SK-N-SH treated with all-trans-retinoic acid at 6 μM for 48 hours (cell line): ENCODE measurements at regions not wholly inside any gene's neighbourhood (a gene's known extent, or its start where the extent isn't known, plus 50 kb on each side); places are given as distances from the start of the nearest gene placed in this dataset.
A peak's percentile ranks its signal among the peaks of the same experiment; 100 is the strongest.

Source experiments
- ATAC-seq: fragments of 200-7000 bp; cut with Tn5 transposase; 3 replicates; pipeline ENCODE4 v1.9.1; 2020; ENCODE audit warnings: mild to moderate bottlenecking, moderate library complexity
- ARNTL ChIP-seq: fragments of 450-650 bp; formaldehyde crosslinking; IDR thresholded peaks from 2 replicates; pipeline ENCODE4 v1.5.0; 2020; ENCODE audit warnings: low read depth, mild to moderate bottlenecking, moderate library complexity, borderline replicate concordance
- BACH2 ChIP-seq: fragments of 250-450 bp; sonication (Bioruptor Pico); IDR thresholded peaks from 2 replicates; pipeline ENCODE4 v1.9.0; 2021; ENCODE audit warnings: mild to moderate bottlenecking, borderline replicate concordance
- CSDC2 ChIP-seq: fragments of 250-450 bp; sonication (Bioruptor Pico); IDR thresholded peaks from 2 replicates; pipeline ENCODE4 v1.5.0; 2020; ENCODE audit warnings: mild to moderate bottlenecking, moderate library complexity
- ESRRG ChIP-seq: fragments of 250-450 bp; sonication (Bioruptor Pico); IDR thresholded peaks from 2 replicates; pipeline ENCODE4 v1.6.1; 2021; ENCODE audit warnings: mild to moderate bottlenecking
- GLIS3 ChIP-seq: fragments of 250-450 bp; sonication (Bioruptor Pico); IDR thresholded peaks from 2 replicates; pipeline ENCODE4 v1.5.0; 2020; ENCODE audit warnings: mild to moderate bottlenecking, moderate library complexity
- ISL1 ChIP-seq: fragments of 250-450 bp; sonication (Bioruptor Pico); IDR thresholded peaks from 2 replicates; pipeline ENCODE4 v2.1.2; 2022; ENCODE audit warnings: mild to moderate bottlenecking, moderate library complexity
- OSR1 ChIP-seq: fragments of 250-450 bp; sonication (Bioruptor Pico); IDR thresholded peaks from 2 replicates; pipeline ENCODE4 v1.8.0; 2022; ENCODE audit warnings: moderate library complexity, mild to moderate bottlenecking, inconsistent platforms
- PATZ1 ChIP-seq: fragments of 250-450 bp; sonication (Bioruptor Pico); IDR thresholded peaks from 2 replicates; pipeline ENCODE4 v1.8.0; 2020; ENCODE audit warnings: mild to moderate bottlenecking, moderate library complexity, borderline replicate concordance
- POU6F1 ChIP-seq: fragments of 250-450 bp; sonication (Bioruptor Pico); IDR thresholded peaks from 2 replicates; pipeline ENCODE4 v1.8.0; 2021; ENCODE audit warnings: low read depth, mild to moderate bottlenecking, moderate library complexity, borderline replicate concordance
- PPARA ChIP-seq: fragments of 250-450 bp; sonication (Bioruptor Pico); IDR thresholded peaks from 2 replicates; pipeline ENCODE4 v1.5.0; 2020; ENCODE audit warnings: mild to moderate bottlenecking, borderline replicate concordance
- RARB ChIP-seq: fragments of 250-450 bp; sonication (Bioruptor Pico); IDR thresholded peaks from 2 replicates; pipeline ENCODE4 v1.8.0; 2021; ENCODE audit warnings: mild to moderate bottlenecking, moderate library complexity
- SNAI2 ChIP-seq: fragments of 250-450 bp; sonication (Bioruptor Pico); IDR thresholded peaks from 2 replicates; pipeline ENCODE4 v1.5.0; 2020; ENCODE audit warnings: mild to moderate bottlenecking, moderate library complexity
- TCF4 ChIP-seq: fragments of 250-450 bp; sonication (Bioruptor Pico); IDR thresholded peaks from 2 replicates; pipeline ENCODE4 v1.8.0; 2021; ENCODE audit warnings: mild to moderate bottlenecking, moderate library complexity, borderline replicate concordance
- TOX ChIP-seq: fragments of 250-450 bp; sonication (Bioruptor Pico); IDR thresholded peaks from 2 replicates; pipeline ENCODE4 v1.8.0; 2021; ENCODE audit warnings: mild to moderate bottlenecking, moderate library complexity, borderline replicate concordance
- TSHZ2 ChIP-seq: fragments of 250-450 bp; sonication (Bioruptor Pico); IDR thresholded peaks from 2 replicates; pipeline ENCODE4 v1.5.0; 2020; ENCODE audit warnings: mild to moderate bottlenecking, moderate library complexity
- ZFP3 ChIP-seq: fragments of 250-450 bp; sonication (Bioruptor Pico); IDR thresholded peaks from 2 replicates; pipeline ENCODE4 v1.5.0; 2020; ENCODE audit warnings: mild to moderate bottlenecking, moderate library complexity
- ZFP30 ChIP-seq: fragments of 450-650 bp; formaldehyde crosslinking; IDR thresholded peaks from 2 replicates; pipeline ENCODE4 v1.5.0; 2022; ENCODE audit warnings: mild to moderate bottlenecking, moderate library complexity
- ZNF565 ChIP-seq: fragments of 450-650 bp; formaldehyde crosslinking; conservative IDR thresholded peaks from 2 replicates; pipeline ENCODE4 v1.5.0; 2020; ENCODE audit warnings: low read depth, mild to moderate bottlenecking, moderate library complexity
- ZNF70 ChIP-seq: fragments of 450-650 bp; formaldehyde crosslinking; IDR thresholded peaks from 2 replicates; pipeline ENCODE4 v1.5.0; 2020; ENCODE audit warnings: mild to moderate bottlenecking, moderate library complexity
- ZNF8 ChIP-seq: fragments of 450-650 bp; formaldehyde crosslinking; IDR thresholded peaks from 2 replicates; pipeline ENCODE4 v1.5.0; 2020; ENCODE audit warnings: mild to moderate bottlenecking, moderate library complexity
- TF ChIP-seq, protein P1 (sequence below): fragments of 250-450 bp; sonication (Bioruptor Pico); IDR thresholded peaks from 2 replicates; pipeline ENCODE4 v1.5.1; 2021; ENCODE audit warnings: mild to moderate bottlenecking, moderate library complexity

DNA sequence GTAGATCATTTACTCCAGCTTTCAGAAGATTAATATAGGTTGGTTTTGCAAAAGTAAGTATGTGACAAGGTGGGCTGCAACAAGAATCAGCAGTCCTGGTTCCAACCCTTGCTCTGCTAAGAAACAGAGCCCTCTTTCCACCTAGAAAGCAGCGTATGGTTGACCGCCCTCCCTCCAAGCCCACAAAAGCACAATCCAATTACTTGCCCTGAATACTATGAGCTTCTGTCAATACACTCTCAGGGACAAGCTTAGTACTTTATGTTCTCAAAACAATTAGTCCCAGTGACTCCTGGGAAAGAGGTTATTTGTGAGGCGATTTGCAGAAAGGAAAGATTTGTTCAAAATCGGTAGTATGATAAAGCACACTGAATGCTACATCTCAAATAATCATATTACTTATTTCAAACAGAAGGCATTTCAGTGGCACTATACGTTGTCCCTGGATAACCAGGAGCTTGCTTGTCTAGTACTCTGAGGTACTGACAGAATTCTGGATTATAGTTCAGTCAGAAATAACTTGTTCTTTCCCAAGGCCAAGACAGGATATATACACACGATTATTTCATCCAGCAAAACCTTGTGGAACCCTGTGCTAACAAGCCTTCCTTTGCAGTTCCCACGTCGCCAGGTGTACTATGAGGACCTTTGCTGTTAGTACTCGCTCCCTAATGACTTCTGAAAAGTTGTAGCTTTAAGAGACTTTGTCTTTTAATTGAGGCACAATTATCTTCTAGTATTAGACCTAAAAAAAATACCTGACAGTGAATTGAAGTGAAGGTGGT, 96.9 kb upstream of the ADTRP start:
- TF ChIP-seq ZNF565 (CRISPR knock-in tag), result no peak
- TF ChIP-seq BACH2 (CRISPR knock-in tag), result no peak
- no peak for TF ChIP-seq OSR1
- no peak for TF ChIP-seq ARNTL (CRISPR knock-in tag)
- no peak for ATAC-seq

GRCh38 chr6:11869672-11870340, 91.2 kb upstream of the ADTRP start:
- no peak for TF ChIP-seq ZFP30 (CRISPR knock-in tag)
- no peak for TF ChIP-seq ARNTL (CRISPR knock-in tag)
- TF ChIP-seq, all 23 proteins: peak for 0
- ATAC-seq, result peak; percentile 88

GRCh38 chr6:11868392-11868791, 89.8 kb upstream of the ADTRP start:
- TF ChIP-seq OSR1, result no peak
- TF ChIP-seq POU6F1 (CRISPR knock-in tag), result no peak
- no peak for TF ChIP-seq PPARA
- TF ChIP-seq ZNF70 (CRISPR knock-in tag), result no peak
- no peak for TF ChIP-seq ARNTL (CRISPR knock-in tag)
- no peak for TF ChIP-seq ESRRG (CRISPR knock-in tag)
- TF ChIP-seq CSDC2, result no peak
- no peak for TF ChIP-seq BACH2 (CRISPR knock-in tag)
- no peak for TF ChIP-seq GLIS3 (CRISPR knock-in tag)
- TF ChIP-seq ZNF8 (CRISPR knock-in tag), result no peak
- TF ChIP-seq PATZ1 (CRISPR knock-in tag), result no peak
- TF ChIP-seq SNAI2 (CRISPR knock-in tag), result no peak
- TF ChIP-seq ZFP30 (CRISPR knock-in tag), result no peak

DNA sequence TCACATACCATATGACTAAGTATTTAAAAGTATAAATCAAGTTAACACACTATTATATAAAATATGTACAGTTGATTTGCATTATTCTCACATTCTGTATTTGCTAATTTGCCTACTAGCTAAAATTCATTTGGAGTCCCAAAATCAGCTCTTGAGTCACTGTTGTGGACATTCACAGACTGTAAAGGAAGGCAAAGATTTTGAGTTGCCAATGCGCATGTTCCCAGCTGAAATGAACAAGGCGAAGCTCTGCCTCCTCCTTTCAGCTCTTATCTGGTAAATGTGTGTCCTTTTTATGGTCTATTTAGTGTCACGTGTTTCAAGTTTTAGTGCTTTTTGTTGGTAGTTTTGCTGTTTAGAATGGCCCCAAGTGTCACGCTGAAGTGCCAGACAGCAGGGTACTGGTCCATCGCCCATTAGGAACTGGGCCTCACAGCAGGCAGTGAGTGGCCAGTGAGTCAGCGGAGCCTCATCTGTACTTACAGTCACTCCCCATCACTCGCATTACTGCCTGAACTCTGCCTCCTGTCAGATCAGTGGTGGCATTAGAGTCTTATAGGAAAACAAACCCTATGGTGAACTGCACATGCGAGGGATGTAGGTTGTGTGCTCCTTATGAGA, 87.2 kb upstream of the ADTRP start:
- ATAC-seq, result peak; percentile 43; the same call in 1 of the 3 replicates
- TF ChIP-seq PPARA (no peak), RARB (CRISPR knock-in tag) (no peak), ISL1 (CRISPR knock-in tag) (no peak), ZFP3 (CRISPR knock-in tag) (no peak), TOX (CRISPR knock-in tag) (no peak), TCF4 (CRISPR knock-in tag) (no peak), TSHZ2 (CRISPR knock-in tag) (no peak), ZNF565 (CRISPR knock-in tag) (no peak), POU6F1 (CRISPR knock-in tag) (no peak), ARNTL (CRISPR knock-in tag) (no peak), SNAI2 (CRISPR knock-in tag) (no peak), CSDC2 (no peak), BACH2 (CRISPR knock-in tag) (no peak), GLIS3 (CRISPR knock-in tag) (no peak), PATZ1 (CRISPR knock-in tag) (no peak)
- TF ChIP-seq, protein P1, sequence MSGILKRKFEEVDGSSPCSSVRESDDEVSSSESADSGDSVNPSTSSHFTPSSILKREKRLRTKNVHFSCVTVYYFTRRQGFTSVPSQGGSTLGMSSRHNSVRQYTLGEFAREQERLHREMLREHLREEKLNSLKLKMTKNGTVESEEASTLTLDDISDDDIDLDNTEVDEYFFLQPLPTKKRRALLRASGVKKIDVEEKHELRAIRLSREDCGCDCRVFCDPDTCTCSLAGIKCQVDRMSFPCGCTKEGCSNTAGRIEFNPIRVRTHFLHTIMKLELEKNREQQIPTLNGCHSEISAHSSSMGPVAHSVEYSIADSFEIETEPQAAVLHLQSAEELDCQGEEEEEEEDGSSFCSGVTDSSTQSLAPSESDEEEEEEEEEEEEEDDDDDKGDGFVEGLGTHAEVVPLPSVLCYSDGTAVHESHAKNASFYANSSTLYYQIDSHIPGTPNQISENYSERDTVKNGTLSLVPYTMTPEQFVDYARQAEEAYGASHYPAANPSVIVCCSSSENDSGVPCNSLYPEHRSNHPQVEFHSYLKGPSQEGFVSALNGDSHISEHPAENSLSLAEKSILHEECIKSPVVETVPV (CRISPR knock-in tag), result no peak

More at GRCh38 chr6:11868392-11868791, 89.8 kb upstream of the ADTRP start:
- ATAC-seq, result no peak
